ENCODE measurements at regions not wholly inside any gene's neighbourhood (a gene's known extent, or its start where the extent isn't known, plus 50 kb on each side); places are given as distances from the start of the nearest gene placed in this dataset.

DNA sequence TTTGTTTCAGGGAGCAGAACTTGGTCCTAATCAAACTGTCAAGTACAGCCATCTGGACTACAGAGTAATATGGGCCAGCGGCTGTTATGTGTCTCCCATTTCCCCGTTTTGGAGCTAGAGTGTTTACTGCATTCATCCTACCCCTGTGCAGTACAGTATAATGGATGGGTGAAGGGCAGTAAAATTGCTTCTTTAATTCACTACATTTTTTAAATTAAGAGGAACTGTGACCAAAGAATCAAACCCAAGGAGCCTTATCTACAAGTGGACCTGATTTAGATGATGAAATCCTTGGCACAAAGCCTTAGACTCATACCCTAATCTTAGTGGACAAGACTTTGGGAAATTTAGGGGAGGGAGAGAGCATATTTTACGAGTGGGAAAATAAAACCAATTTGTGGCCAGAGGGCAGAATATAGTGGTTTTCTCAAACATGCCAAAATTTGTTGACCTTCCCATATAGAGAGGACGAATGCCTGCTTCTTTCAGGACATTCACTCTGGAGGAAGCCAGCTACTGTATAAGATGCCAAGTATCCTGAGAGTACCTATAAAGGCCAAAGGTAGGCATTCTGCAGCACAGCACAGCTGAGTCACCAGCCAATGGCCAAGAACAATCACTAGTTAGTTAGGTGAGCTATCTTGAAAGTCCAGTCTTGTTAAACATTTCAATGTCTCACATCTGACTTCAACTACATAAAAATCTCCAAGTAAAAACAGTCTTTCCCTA, 253.8 kb upstream of the KCNIP4 start:
- DNase-seq, result no peak
- in situ Hi-C loops (cut with HindIII; ENCODE audit: low pct_ligation_motif_present, low sequenced_read_pairs), result no loop called here
- H3K36me3 ChIP-seq (replicated peaks), result no peaks in the 10 kb centered on the region
- H3K27me3 ChIP-seq (replicated peaks), result no peaks in the 10 kb centered on the region
- TF ChIP-seq, protein P1, sequence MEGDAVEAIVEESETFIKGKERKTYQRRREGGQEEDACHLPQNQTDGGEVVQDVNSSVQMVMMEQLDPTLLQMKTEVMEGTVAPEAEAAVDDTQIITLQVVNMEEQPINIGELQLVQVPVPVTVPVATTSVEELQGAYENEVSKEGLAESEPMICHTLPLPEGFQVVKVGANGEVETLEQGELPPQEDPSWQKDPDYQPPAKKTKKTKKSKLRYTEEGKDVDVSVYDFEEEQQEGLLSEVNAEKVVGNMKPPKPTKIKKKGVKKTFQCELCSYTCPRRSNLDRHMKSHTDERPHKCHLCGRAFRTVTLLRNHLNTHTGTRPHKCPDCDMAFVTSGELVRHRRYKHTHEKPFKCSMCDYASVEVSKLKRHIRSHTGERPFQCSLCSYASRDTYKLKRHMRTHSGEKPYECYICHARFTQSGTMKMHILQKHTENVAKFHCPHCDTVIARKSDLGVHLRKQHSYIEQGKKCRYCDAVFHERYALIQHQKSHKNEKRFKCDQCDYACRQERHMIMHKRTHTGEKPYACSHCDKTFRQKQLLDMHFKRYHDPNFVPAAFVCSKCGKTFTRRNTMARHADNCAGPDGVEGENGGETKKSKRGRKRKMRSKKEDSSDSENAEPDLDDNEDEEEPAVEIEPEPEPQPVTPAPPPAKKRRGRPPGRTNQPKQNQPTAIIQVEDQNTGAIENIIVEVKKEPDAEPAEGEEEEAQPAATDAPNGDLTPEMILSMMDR (IDR thresholded peaks at IDR 0.05; ENCODE audit: low read depth, low read length, missing control alignments), result no peak
- no peak overlapping the region for H3K27ac ChIP-seq
- H3K4me3 ChIP-seq (ENCODE audit: low read depth, low read length), result no peak overlapping the region

- H3K36me3 ChIP-seq (replicated peaks), result no peaks in the 10 kb centered on the region
- in situ Hi-C loops (cut with HindIII; ENCODE audit: low pct_ligation_motif_present, low sequenced_read_pairs), result no loop called here
- DNase-seq, result no peak
- H3K27me3 ChIP-seq (replicated peaks), result no peaks in the 10 kb centered on the region
- H3K27ac ChIP-seq, result no peak overlapping the region
- TF ChIP-seq, protein P1 (IDR thresholded peaks at IDR 0.05; ENCODE audit: low read depth, low read length, missing control alignments), result no peak
- no peak overlapping the region for H3K4me3 ChIP-seq (ENCODE audit: low read depth, low read length)
These were observed 252.7 kb upstream of the KCNIP4 start for GRCh38 chr4:22201256-22201655.

DNA sequence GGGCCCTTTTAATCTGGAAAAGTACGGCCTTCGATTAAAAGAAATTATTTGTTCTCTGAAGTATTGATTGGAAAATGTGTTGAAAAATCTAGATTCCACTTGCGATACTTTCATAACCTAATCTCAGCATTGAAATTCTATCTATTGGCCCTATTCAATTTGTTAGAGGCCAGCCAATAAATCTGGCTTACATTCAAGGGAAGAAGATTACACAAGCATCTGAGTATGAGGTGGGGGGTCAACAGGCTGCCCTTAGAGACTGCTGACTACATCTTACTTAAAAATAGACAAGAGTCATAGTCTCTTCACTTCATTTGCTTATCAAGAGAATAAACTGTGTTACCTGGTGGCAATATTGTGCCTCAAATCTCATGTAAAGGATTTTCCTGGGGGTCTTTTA, 248.0 kb upstream of the KCNIP4 start:
- peak; percentile 1 for DNase-seq
- TF ChIP-seq, protein P1 (IDR thresholded peaks at IDR 0.05; ENCODE audit: low read depth, low read length, missing control alignments), result no peak
- Histone ChIP-seq H3K27me3 (replicated peaks) (no peaks in the 10 kb centered on the region), H3K36me3 (replicated peaks) (no peaks in the 10 kb centered on the region), H3K27ac (no peak overlapping the region), H3K4me3 (ENCODE audit: low read depth, low read length) (no peak overlapping the region)
- in situ Hi-C loops (cut with HindIII; ENCODE audit: low pct_ligation_motif_present, low sequenced_read_pairs), result no loop called here

GRCh38 chr4:22192084-22192511, 243.5 kb upstream of the KCNIP4 start:
- in situ Hi-C loops (cut with HindIII; ENCODE audit: low pct_ligation_motif_present, low sequenced_read_pairs), result no loop called here
- TF ChIP-seq, protein P1 (IDR thresholded peaks at IDR 0.05; ENCODE audit: low read depth, low read length, missing control alignments), result no peak
- Histone ChIP-seq H3K27me3 (replicated peaks) (no peaks in the 10 kb centered on the region), H3K27ac (no peak overlapping the region), H3K36me3 (replicated peaks) (no peaks in the 10 kb centered on the region), H3K4me3 (ENCODE audit: low read depth, low read length) (no peak overlapping the region)
- DNase-seq, result no peak

DNA sequence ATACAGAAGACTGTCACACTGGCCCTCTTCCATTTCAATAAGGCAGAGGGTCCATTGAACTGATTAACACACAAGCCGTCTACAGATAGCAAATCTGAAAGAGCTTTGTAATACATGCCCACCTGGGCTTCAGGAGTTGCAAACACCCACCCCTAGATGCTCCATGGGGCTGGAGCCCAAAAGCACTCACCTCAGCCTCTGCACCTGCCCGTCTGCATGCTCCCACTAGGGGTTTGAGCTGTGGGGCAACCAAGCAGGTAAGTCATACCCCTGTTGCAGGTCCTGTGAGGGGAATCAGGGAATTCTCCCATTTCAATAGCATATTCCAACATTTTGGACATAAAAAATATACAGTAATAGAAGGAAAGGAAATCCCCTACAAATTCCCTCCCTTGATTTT, 243.0 kb upstream of the KCNIP4 start:
- TF ChIP-seq, protein P1 (IDR thresholded peaks at IDR 0.05; ENCODE audit: low read depth, low read length, missing control alignments), result no peak
- in situ Hi-C loops (cut with HindIII; ENCODE audit: low pct_ligation_motif_present, low sequenced_read_pairs), result no loop called here
- Histone ChIP-seq H3K36me3 (replicated peaks) (no peaks in the 10 kb centered on the region), H3K4me3 (ENCODE audit: low read depth, low read length) (no peak overlapping the region), H3K27ac (no peak overlapping the region), H3K27me3 (replicated peaks) (no peaks in the 10 kb centered on the region)
- DNase-seq, result no peak

GRCh38 chr4:22190855-22191254, 242.3 kb upstream of the KCNIP4 start:
- peak; percentile 90 for DNase-seq
- Histone ChIP-seq H3K27ac (no peak overlapping the region), H3K36me3 (replicated peaks) (no peaks in the 10 kb centered on the region), H3K4me3 (ENCODE audit: low read depth, low read length) (no peak overlapping the region), H3K27me3 (replicated peaks) (no peaks in the 10 kb centered on the region)
- in situ Hi-C loops (cut with HindIII; ENCODE audit: low pct_ligation_motif_present, low sequenced_read_pairs), result no loop called here
- TF ChIP-seq, protein P1 (IDR thresholded peaks at IDR 0.05; ENCODE audit: low read depth, low read length, missing control alignments), result no peak

Measured in brain microvascular endothelial cell (primary cell).